LNCaP clone FGC (cell line): ENCODE measurements at regions not wholly inside any gene's neighbourhood (a gene's known extent, or its start where the extent isn't known, plus 50 kb on each side); places are given as distances from the start of the nearest gene placed in this dataset.

Experiments used
- DNase-seq: peaks from one replicate; pipeline ENCODE4 v3.0.0-alpha.2; 2011; ENCODE audit warnings: low read depth
- H3K4me3 ChIP-seq: 2 replicates; pipeline ENCODE4 v1.5.1; 2011; ENCODE audit warnings: mild to moderate bottlenecking, low read depth, low read length, control low read depth
- TF ChIP-seq, protein P1 (sequence below): IDR thresholded peaks from 2 replicates; pipeline ENCODE4 v1.5.1; 2012; ENCODE audit warnings: mild to moderate bottlenecking; ENCODE audit not compliant: control insufficient read depth, insufficient read depth; ENCODE audit errors: extremely low read depth

DNA sequence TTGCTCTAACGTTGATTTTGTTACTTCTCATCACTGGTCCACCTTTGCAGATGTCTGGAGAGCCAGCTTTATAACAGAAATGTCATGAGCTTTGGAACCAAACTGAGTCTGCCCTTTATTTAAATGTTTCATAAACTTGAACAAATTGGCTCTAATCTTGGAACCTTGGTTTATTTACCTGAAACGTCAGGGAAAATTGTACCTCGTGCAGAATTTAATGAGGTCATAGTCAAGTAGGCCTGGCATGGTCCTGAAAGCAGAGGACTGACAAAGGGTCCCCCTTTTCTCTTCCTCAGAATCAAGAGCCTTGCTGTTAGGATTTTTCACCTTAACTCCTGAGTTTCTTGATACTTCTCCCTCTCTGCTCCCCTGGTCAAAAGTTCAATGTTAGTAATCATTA, 828.0 kb downstream of the GRID1 start:
- TF ChIP-seq, protein P1, sequence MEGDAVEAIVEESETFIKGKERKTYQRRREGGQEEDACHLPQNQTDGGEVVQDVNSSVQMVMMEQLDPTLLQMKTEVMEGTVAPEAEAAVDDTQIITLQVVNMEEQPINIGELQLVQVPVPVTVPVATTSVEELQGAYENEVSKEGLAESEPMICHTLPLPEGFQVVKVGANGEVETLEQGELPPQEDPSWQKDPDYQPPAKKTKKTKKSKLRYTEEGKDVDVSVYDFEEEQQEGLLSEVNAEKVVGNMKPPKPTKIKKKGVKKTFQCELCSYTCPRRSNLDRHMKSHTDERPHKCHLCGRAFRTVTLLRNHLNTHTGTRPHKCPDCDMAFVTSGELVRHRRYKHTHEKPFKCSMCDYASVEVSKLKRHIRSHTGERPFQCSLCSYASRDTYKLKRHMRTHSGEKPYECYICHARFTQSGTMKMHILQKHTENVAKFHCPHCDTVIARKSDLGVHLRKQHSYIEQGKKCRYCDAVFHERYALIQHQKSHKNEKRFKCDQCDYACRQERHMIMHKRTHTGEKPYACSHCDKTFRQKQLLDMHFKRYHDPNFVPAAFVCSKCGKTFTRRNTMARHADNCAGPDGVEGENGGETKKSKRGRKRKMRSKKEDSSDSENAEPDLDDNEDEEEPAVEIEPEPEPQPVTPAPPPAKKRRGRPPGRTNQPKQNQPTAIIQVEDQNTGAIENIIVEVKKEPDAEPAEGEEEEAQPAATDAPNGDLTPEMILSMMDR: no peak
- no peak overlapping the region for H3K4me3 ChIP-seq
- DNase-seq: no peak

DNA sequence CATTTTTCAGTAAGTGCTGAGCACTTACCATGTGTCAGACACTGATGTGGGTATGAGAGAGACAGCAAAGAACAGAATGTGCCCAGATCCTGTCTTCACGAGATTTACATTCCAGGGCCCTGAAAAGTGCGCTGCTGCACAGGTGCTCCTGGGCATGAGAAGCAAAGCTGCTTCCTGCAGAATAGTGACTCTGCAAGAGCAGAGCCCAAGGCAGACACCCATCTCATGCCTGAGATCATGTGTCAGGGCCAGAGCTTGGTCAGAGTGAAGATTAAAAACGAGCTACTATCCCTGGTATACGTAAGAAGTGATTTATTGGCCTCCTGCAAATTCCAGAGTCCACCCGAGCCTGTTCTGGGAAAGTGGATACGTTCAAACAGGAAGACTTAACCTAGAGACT, 824.4 kb downstream of the GRID1 start:
- TF ChIP-seq, protein P1: no peak
- no peak overlapping the region for H3K4me3 ChIP-seq
- DNase-seq: no peak

DNA sequence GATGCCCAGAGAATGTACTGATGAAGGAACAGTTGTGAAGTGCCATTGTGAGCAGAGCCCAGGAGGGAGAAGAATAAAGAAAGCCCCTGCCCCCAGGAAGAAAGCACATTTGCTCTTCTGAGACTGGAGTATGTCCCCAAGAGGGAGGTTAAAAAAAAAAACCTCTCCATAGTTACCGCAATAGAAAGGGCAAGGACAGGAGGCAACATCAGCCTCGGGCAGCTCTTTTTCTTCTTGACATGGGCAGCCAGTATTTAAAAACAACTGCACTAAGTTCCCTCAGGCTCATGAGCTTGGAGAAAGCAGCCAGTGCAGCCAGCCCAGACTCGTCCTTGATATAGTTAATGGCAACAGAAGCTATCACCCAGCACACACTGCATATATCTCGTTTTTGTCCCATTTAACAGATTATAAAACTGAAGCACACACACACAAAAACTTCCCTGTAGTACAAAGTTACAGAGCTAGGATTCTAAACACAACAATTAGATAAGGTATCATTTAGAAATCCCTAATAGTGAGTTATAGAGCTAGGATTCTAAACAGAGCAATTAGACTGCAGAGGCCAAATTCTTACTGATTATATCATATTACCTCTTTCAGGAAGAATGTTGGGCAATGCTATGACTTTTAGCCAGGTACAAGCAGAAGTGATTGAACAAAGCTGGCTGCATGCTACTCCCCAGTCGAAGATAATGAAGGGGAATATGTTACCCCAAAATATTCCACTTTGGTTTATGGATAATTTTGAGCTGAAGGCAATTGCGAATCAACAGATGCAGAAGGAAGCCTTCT, 823.5 kb downstream of the GRID1 start:
- TF ChIP-seq, protein P1: no peak
- DNase-seq: no peak

DNA sequence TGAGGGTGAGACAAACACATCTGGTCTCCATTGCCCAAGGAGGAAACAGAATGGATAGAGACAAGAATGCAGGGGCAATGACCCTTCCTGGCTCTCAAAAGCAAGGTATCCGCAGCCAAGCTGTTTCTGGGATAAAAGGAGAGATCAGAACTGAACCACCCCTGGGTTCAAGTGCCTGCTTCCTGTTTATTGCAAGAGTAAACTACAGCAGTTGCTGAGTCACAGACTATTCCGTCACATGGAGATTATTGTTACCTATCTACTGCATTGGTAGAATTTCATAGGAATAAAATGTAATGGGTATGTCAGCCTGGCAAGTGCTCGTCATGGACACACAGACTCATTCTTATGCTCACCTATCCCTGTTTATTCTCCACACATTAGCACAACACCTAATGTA, 821.6 kb downstream of the GRID1 start:
- no peak overlapping the region for H3K4me3 ChIP-seq
- DNase-seq: no peak
- TF ChIP-seq, protein P1: no peak

More for the DNA sequence above, 823.5 kb downstream of the GRID1 start:
- H3K4me3 ChIP-seq: no peak overlapping the region

DNA sequence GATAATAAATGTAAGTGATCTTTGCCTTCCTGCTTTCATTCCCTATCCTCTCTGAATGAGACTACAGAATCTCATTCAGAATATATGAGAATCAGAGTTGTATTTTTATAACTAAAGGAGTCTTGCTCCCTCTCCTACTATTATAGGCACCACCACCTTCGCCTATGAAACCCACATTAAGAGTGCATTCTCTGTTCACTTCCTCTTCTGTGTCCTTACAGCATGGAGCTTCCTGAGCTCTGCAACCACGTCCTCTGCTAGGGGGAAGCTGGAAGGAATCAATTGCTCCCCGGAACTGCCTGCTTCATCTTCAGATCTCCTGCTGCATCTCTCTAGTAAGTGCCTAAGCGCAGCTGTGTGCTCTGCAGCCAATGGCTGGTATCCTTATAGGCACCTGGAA, 820.7 kb downstream of the GRID1 start:
- no peak for DNase-seq
- no peak overlapping the region for H3K4me3 ChIP-seq
- TF ChIP-seq, protein P1: no peak

DNA sequence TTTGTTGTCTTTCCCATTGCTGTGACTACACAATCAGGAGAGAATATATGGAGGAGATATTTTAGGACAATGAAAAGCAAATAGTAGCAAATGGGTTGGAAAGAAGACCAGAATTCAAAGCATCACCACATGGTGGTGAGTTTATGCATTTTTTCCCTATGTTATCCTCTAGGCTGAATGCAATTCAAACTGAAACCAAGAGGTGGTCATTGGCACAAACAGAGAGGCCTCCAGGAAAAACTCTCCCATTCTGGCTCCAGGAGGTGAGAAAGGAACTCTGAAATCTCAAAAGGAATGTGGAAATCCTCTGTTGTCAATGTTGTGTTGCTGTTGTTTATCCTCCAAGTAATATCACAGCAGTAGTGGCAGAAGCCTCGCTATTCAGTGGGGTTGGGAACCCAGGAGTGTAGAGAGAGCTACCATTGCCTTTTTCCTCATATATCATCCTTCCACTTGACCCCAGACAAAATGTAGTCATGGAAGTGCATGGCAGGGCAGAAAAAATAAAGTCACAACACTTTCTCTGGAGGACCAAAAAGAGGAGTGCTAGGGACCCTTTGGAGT, 819.1 kb downstream of the GRID1 start:
- H3K4me3 ChIP-seq: no peak overlapping the region
- TF ChIP-seq, protein P1: no peak
- no peak for DNase-seq

DNA sequence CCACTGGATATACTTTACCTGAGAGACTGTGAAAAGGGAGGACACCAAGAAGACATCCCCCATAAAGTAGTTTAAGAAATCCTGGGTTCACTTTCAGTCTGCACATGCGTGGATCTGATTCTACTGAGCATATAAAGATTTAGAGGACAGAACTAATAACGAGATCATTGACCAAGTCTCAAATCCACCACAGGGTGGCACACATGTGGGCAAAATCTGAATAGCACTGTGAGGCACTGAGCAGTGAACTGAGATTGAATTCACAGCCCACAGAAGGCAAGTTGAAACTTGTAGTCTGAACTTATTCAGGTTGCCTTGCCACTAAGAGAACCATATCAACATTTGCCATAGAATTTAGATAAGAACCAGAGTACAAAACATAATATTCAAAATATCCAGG, 818.6 kb downstream of the GRID1 start:
- TF ChIP-seq, protein P1: peak; percentile 55
- no peak for DNase-seq
- no peak overlapping the region for H3K4me3 ChIP-seq
